ENCODE measurements at regions not wholly inside any gene's neighbourhood (a gene's known extent, or its start where the extent isn't known, plus 50 kb on each side); places are given as distances from the start of the nearest gene placed in this dataset.

- TF ChIP-seq EZH2 (IDR thresholded peaks at IDR 0.05) = no peak
- TF ChIP-seq POLR2AphosphoS5 (IDR thresholded peaks at IDR 0.05; ENCODE audit: borderline replicate concordance, low read depth, low read length) = no peak
These were observed 54.9 kb upstream of the TAB3 start for GRCh38 chrX:30943984-30944383.
